Stimulated activated CD4-positive, alpha-beta T cell treated with anti-CD3 and anti-CD28 coated beads, Interleukin-12 subunit alpha, Interleukin-12 subunit beta, amount 100 ng/mL, for 48 hours (primary cell): ENCODE measurements at regions not wholly inside any gene's neighbourhood (a gene's known extent, or its start where the extent isn't known, plus 50 kb on each side); places are given as distances from the start of the nearest gene placed in this dataset.
A peak's percentile ranks its signal among the peaks of the same experiment; 100 is the strongest.
"Not testable (repeated sequence)": the region's sequence is repeated elsewhere in the genome, so short reads cannot be mapped to it uniquely, and the experiment has no call there.

Experiments
- DNase-seq, 3 donors: peaks; one replicate each; pipeline ENCODE4 v3.0.0-alpha.2; 2020; ENCODE audit warnings: low read depth in 2 of 3, low spot score in 1 of 3

GRCh38 chr10:21157664-21158063, 260.6 kb upstream of the NEBL start:
- no peak for DNase-seq

- no peak for DNase-seq
These were observed 253.1 kb upstream of the NEBL start for GRCh38 chr10:21150166-21150565.

DNA sequence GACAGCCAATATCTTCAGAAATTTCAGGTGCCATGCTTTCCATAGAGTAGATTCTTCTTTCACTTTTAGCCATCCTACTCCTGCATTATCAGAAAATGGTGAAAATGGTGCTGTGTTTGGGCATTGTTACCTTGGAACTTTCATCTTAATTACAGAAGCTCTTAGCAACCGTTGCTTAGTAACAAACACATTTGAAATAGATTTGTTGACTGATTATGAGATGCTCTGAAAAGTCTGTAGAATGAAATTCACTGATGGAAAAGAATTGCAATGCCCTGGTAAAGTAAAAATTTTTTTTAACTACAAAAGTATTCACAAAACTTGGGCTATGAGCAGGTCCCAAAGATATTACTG, 249.3 kb upstream of the NEBL start:
- no peak for DNase-seq

DNA sequence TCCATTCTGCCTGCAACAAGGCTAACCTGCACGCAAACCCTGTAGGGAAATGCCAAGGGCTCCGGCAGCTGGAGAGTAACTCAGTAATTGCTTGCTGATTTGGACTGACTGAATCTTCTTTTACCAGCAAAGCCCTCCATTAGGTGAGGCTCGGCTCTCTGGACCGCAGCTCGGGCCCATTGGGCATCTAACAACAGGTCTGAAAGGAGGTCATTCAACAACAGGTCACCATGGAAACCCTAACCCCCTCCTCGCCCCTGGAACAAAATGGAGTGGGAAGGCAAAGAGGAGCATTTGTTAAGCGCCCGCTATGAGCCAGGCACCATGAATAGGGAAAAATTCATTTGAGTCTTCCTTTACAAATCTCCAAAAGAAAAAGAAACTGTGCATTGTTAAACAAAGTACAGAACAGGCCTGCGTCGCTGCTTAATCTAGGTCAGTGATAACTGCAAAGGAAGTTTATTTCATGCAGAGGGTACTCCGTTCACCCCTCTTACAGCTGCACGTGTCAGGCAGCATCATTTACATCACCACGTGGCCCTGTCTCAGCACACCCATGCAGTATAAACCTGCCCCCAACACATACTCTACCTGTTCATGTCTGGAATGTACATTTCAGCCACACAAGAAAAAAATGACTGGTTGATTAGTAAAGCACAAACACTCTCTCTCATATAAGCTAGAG, 248.8 kb upstream of the NEBL start:
- DNase-seq: no peak

DNA sequence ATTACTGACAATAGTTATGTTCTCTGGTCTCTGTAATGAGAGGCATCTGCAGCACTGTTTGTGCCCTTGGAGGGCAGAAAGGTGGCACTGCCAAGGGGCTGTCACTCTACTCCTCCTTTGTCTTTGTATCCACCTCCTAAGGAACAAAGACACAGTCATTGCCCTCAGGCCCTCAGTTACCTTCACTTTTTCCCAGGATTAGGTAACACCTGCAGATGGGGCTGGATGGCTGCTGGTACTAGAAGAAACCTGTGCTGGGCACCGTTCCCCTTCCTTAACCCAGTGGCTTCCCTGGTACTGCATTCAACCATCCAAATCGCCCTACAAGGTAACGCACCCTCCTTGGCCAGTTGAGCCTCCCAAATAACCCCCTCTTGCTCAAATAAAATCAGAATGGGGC, 246.9 kb upstream of the NEBL start:
- DNase-seq: no peak

DNA sequence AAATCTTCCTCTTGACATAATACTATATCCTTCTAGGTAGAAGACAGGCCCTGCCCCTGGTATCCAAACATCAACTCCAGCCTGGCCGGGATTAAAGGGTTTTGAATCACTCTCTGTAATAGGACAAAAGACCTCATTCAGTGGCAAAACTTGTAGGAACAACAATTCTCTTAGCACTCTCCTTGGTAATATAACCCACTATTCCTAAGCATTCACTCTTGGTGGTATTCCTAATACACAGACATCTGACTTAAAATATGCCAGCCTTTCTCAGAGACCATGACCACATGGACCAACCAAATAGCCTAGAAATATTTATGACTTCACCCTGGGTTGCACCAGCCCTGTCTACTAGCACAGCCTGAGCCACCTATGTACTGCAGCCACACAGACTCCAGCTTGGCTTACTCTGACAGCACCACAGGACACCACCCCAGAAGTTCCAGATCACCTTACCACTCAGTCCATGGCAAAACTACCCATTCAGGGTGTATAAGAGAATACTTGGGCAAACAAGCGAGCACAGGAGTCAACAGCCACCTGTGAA, 244.9 kb upstream of the NEBL start:
- no peak for DNase-seq

DNA sequence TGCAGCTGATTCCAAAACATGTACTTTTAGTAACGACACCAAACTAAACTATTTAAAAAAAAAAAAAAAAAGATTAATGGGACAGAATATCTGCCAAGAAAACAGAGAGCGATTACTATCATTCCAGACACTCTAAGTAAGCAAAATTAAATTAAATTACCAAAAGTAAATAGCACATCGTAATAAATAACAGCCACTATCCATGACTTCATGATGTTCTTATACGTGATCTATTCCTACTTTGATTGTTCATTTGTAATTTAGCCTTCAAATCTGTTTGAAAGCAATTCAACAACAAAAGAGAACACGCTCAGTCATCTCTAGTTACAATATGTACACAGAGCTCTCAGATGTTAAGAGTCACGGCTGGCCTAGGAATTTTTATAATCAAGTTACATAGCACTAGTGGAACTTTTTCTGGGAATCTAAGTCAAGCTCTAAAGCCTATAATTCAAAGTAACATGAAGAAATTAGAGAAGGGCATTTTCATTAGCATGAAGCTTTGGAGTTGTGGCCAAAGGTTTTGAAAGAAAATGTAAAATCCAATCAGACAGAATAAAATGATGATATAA, 241.7 kb upstream of the NEBL start:
- DNase-seq: no peak

DNA sequence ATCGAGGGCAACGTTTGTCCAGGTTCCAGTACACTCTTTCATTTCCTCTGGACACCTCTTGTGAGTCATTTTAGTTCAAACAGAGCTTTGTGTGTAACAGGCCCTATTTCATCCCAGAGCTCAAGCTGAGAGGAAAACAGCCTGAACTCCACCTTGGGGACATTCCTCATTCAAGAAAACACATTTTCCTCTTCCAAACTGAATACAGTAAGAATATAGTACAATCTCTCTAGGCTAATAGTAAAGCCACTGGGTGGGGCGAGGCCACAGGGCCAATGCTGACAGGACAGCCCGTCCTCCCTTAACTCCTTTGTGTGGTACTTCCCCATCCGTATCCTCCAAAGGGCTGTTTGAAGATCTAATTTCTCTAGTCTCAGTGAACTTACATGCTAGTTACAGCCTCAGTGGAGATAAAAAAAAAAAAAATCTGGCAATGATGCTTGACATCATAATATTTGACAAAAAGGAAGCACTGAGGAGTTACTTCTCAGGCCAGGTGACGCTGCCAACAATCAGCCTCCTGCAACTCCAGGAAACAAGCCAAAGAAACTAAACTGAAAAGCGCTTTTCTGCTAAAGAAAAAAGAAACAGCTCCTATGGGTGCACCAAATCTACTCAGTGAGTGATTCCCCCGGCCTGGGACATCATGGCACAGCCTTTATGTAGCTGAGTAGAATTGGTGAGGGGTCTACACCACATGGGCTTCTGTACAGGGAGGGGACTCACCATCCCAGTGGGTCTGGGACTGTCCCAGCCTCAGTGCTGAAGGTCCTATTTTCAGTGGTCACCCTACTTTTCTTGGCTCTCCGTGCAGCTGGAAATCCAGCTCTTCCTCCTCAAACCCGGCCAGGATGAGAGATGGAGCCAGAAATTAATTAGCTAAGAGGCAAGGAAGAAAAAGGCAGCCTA, 238.2 kb upstream of the NEBL start:
- DNase-seq: no peak

- DNase-seq: no peak
These were observed 237.5 kb upstream of the NEBL start for GRCh38 chr10:21134645-21135022.

DNA sequence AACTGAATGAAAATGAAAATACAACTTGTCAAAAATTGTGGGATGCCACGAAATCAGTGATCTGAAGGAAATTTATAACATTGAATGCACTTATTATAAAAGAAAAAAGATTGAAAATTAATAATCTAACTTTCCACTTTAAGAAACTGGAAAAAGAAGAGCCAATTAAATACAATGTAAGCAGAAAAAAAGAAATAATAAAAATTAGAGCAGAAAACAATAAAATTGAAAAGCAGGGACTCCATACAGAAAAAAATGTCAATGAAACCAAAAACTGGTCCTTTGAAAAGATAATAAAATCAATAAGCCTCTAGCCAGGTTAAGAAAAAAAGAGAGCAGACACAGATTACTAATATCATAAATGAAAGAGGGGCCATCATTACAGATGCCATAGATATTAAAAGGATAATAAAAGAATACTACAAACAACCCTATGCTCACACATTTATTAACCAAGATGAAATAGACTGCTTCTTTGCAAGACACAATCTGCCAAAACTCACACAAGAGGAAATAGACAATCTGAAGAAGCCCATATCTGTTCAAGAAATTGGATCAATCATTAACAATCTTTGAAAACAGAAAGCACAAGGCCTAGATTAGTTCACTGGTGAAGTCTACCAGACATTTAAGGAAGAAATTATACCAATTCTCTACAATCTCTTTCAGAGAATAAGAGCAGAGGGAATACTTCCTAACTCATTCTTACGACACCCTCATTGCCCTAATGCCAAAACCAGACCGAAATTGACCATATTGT, 233.8 kb upstream of the NEBL start:
- no peak for DNase-seq

GRCh38 chr10:21130108-21130507, 233.0 kb upstream of the NEBL start:
- no peak for DNase-seq

GRCh38 chr10:21125471-21126228, 228.5 kb upstream of the NEBL start:
- no peak for DNase-seq

GRCh38 chr10:21122907-21123306, 225.8 kb upstream of the NEBL start:
- DNase-seq: no peak

DNA sequence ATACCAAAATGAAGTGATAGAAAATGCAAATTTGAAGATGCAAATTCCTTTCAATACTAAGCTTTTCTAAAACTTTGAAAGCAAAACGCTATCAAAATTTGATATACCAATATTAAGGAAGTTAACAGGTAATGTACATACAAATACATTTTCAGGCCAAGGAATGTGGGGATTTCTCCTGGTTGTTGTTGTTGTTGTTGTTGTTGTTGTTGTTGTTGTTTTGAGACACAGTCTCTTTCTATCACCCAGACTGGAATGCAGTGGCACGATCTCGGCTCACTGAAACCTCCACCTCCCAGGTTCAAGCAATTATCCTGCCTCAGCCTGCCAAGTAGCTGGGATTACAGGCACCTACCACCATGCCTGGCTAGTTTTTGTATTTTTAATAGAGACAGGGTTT, 224.7 kb upstream of the NEBL start:
- DNase-seq: not testable (repeated sequence)

DNA sequence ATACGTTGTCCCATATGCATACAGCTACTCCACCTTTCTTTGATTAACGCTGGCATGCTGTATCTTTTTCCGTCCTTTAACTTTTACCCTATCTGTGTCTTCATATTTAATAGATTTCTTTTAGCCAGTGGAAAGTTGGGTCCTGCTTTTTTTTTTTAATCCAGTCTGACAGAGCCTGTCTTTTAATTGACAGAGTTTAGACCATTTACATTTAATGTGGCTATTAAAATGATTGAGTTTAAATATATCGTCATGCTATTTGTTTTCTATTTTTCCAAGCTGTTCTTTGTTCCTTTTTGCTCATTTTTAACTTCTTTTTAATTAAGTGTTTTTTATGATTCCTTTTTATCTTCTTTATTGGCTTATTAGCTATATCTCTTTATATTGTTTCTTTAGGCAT, 217.6 kb upstream of the NEBL start:
- DNase-seq: no peak

DNA sequence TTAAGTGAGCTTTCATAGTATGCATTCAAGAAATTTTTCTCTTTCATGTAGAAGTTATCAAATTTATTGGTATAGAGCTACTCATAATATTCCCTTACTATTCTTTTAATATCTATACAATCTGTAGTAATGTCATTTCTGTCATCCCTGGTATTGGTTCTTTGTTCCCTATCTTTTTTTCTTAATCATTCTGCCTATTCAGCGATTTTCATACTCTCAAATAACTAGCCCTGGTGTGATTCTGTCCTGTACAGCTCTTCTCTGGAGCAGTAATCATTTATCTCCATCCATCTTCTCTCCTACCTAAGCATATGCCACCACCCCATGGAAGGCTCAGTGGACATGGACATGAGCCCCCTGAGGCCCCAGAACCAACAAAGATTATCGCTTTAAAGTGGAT, 213.2 kb upstream of the NEBL start:
- DNase-seq: no peak

GRCh38 chr10:21106931-21107330, 209.8 kb upstream of the NEBL start:
- DNase-seq: not testable (repeated sequence)

DNA sequence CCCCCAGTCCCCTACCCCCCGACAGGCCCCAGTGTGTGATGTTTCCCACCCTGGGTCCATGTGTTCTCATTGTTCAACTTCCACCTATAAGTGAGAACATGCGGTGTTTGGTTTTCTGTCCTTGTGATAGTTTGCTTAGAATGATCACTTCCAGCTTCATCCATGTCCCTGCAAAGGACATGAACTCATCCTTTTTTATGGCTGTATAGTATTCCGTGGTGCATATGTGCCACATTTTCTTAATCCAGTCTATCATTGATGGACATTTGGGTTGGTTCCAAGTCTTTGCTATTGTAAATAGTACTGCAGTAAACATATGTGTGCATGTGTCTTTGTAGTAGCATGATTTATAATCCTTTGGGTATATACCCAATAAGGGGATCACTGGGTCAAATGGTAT, 208.2 kb upstream of the NEBL start:
- not testable (repeated sequence) for DNase-seq

GRCh38 chr10:21100871-21101514, 203.9 kb upstream of the NEBL start:
- peak in 2 of 3 donors; percentile 2 to 5 for DNase-seq

DNA sequence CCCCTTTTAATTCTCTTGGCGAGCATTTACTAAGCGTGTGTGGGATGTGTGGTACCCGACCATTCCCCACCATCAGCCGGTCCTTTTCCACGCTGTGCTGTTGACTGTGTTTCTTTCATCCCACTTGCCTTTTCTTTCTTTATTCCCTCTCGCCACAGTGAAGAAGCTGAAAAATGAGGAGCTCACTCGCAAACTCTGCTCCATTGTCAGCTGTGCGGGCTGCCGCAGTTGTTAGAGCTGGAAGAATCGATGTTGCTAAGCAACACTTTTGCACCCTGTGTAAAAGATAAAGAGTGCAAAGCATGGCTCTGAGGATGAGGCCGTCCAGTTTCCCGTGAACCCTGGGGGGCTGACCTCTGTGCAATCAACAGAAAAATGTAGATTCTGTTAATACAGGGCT, 203.1 kb upstream of the NEBL start:
- no peak for DNase-seq
